ENCODE measurements at regions not wholly inside any gene's neighbourhood (a gene's known extent, or its start where the extent isn't known, plus 50 kb on each side); places are given as distances from the start of the nearest gene placed in this dataset.

DNA sequence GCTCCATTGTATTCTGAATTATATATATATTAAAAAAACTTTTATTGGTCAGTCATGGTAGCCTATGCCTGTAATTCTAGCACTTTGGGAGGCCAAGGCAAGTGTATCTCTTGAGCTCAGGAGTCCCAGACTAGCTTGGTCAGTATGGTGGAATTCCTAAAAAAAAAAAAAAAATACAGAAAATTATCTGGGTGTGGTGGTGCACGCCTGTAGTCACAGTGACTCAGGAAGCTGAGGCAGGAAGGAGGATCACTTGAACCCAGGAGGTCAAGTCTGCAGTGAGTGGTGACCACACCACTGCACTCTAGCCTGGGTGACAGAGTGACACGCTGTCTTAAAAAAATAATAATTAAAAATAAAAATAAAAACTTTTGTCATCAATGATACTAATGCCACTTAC, 133.2 kb downstream of the FAT3 start:
- no peak overlapping the region for H3K27ac ChIP-seq (ENCODE audit: low read length)
- ChIA-PET POLR2A (no interaction called here), CTCF (no interaction called here)
- H3K36me3 ChIP-seq (ENCODE audit: control insufficient read depth, insufficient read depth, low read length): no peaks in the 10 kb centered on the region
- no peak for ATAC-seq
- no peak for TF ChIP-seq TCF7L2 (IDR thresholded peaks at IDR 0.05; ENCODE audit: low read depth, low read length)
- TF ChIP-seq SIN3A (IDR thresholded peaks at IDR 0.05; ENCODE audit: borderline replicate concordance, insufficient read depth, low read depth, low read length): no peak
- no peak for TF ChIP-seq CTCF (IDR thresholded peaks at IDR 0.05)
- TF ChIP-seq, protein P1, sequence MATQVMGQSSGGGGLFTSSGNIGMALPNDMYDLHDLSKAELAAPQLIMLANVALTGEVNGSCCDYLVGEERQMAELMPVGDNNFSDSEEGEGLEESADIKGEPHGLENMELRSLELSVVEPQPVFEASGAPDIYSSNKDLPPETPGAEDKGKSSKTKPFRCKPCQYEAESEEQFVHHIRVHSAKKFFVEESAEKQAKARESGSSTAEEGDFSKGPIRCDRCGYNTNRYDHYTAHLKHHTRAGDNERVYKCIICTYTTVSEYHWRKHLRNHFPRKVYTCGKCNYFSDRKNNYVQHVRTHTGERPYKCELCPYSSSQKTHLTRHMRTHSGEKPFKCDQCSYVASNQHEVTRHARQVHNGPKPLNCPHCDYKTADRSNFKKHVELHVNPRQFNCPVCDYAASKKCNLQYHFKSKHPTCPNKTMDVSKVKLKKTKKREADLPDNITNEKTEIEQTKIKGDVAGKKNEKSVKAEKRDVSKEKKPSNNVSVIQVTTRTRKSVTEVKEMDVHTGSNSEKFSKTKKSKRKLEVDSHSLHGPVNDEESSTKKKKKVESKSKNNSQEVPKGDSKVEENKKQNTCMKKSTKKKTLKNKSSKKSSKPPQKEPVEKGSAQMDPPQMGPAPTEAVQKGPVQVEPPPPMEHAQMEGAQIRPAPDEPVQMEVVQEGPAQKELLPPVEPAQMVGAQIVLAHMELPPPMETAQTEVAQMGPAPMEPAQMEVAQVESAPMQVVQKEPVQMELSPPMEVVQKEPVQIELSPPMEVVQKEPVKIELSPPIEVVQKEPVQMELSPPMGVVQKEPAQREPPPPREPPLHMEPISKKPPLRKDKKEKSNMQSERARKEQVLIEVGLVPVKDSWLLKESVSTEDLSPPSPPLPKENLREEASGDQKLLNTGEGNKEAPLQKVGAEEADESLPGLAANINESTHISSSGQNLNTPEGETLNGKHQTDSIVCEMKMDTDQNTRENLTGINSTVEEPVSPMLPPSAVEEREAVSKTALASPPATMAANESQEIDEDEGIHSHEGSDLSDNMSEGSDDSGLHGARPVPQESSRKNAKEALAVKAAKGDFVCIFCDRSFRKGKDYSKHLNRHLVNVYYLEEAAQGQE (IDR thresholded peaks at IDR 0.05; ENCODE audit: insufficient read depth in 1 of 2, low read depth in 2 of 2, low read length in 1 of 2): no peak
- no peak for TF ChIP-seq POLR2AphosphoS5 (IDR thresholded peaks at IDR 0.05; ENCODE audit: low read depth, low read length)
- no peaks in the 10 kb centered on the region for H3K4me1 ChIP-seq (ENCODE audit: control insufficient read depth, insufficient read depth, low read length)
- in situ Hi-C loops (cut with HindIII; ENCODE audit: low pct_unique_long_range_greater_than_20kb, low sequenced_read_pairs) (no loop called here), intact Hi-C loops (cut with micrococcal nuclease; ENCODE audit: unreplicated experiment) (no loop called here)
- no TSS peak for BruUV-seq (replicated peaks)
- no peak for DNase-seq (ENCODE audit: low read depth, low spot score)
- no peaks in the 10 kb centered on the region for H3K27me3 ChIP-seq (ENCODE audit: control insufficient read depth, insufficient read depth, low read length)
- no peaks in the 10 kb centered on the region for H3K9me3 ChIP-seq (ENCODE audit: control insufficient read depth, insufficient read depth, low read depth, low read length)
- H3K4me3 ChIP-seq (ENCODE audit: low read depth in 2 of 2, low read length in 2 of 2): no peak overlapping the region

DNA sequence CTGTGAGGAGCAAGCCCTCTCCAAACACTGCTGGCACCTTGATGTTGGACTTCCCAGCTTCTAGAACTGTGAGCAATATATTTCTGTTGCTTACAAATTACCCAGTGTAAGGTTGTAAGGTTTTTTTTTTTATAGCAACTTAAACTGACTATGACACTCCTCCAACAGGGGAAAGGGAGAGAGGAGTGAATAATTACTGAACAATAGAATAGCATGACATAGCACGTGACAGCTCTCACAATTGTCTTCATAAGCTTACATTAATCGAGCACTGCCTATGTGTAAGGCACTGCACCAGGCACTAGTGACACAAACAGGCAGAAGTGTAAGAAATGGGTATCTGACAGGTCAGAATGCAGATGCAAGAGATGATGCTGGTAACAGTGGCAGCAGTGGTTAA, 136.9 kb downstream of the FAT3 start:
- ChIA-PET CTCF (interaction anchor here (0.6 kb wide), 1 partner anchor 492 kb away, joined by 3 read pairs; no protein-coding TSS in a partner anchor), POLR2A (no interaction called here)
- ATAC-seq (no peak), DNase-seq (ENCODE audit: low read depth, low spot score) (no peak)
- no peak overlapping the region for H3K27ac ChIP-seq (ENCODE audit: low read length)
- H3K27me3 ChIP-seq (ENCODE audit: control insufficient read depth, insufficient read depth, low read length): no peaks in the 10 kb centered on the region
- in situ Hi-C loops (cut with HindIII; ENCODE audit: low pct_unique_long_range_greater_than_20kb, low sequenced_read_pairs): no loop called here
- no peaks in the 10 kb centered on the region for H3K4me1 ChIP-seq (ENCODE audit: control insufficient read depth, insufficient read depth, low read length)
- no TSS peak for BruUV-seq (replicated peaks)
- no peak overlapping the region for H3K4me3 ChIP-seq (ENCODE audit: low read depth in 2 of 2, low read length in 2 of 2)
- H3K9me3 ChIP-seq (ENCODE audit: control insufficient read depth, insufficient read depth, low read depth, low read length): no peaks in the 10 kb centered on the region
- no peaks in the 10 kb centered on the region for H3K36me3 ChIP-seq (ENCODE audit: control insufficient read depth, insufficient read depth, low read length)
- no peak for TF ChIP-seq CTCF (IDR thresholded peaks at IDR 0.05)
- no peak for TF ChIP-seq POLR2AphosphoS5 (IDR thresholded peaks at IDR 0.05; ENCODE audit: low read depth, low read length)
- no peak for TF ChIP-seq SIN3A (IDR thresholded peaks at IDR 0.05; ENCODE audit: borderline replicate concordance, insufficient read depth, low read depth, low read length)
- intact Hi-C loops (cut with micrococcal nuclease; ENCODE audit: unreplicated experiment): no loop called here

Data from Panc1 (cell line).